ENCODE measurements at regions not wholly inside any gene's neighbourhood (a gene's known extent, or its start where the extent isn't known, plus 50 kb on each side); places are given as distances from the start of the nearest gene placed in this dataset.
"Not testable (repeated sequence)": the region's sequence is repeated elsewhere in the genome, so short reads cannot be mapped to it uniquely, and the experiment has no call there.

DNA sequence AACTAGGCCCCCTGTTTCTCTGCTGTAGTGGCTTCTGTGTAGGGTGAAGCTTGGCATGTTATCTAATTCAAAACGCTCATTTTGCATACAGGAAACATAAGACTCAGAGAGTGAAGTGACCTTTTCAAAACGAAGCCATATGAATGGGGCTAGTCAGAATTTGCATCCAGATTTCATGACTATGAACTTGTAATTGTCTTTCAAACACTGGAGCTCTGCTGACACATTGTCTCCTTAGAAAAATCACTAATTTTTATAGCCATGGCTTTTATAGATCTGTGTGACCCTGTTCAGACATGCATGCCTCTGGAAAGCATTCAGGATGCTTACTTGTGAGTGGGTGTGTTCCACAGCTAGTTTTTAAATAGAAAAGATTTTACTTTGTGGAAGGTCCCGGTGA is 444.3 kb upstream of the GCFC2 start:
- in situ Hi-C loops (cut with HindIII; ENCODE audit: low sequenced_read_pairs) = no loop called here

DNA sequence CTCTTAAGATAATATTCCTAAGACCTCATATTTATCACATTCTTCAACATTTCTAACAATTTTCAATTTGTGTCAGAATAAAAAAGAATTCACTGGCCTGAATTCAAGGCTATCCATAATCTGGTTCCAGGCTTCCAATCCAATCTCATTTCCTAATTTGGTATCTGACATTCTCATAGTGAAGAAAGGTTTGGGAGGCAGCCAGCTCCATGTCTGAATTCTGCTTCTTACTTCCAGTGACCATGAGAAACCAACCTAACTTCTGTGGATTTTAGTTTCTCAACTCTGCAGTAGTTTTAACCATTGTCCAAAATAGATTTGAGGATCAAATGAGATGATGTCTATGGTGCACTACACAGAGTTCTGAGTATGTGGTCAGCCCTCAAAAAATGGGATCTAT is 439.1 kb upstream of the GCFC2 start:
- no peak for DNase-seq (ENCODE audit: low spot score)
- in situ Hi-C loops (cut with HindIII; ENCODE audit: low sequenced_read_pairs) = no loop called here

More for the DNA sequence above, 444.3 kb upstream of the GCFC2 start:
- DNase-seq (ENCODE audit: low spot score) = no peak

DNA sequence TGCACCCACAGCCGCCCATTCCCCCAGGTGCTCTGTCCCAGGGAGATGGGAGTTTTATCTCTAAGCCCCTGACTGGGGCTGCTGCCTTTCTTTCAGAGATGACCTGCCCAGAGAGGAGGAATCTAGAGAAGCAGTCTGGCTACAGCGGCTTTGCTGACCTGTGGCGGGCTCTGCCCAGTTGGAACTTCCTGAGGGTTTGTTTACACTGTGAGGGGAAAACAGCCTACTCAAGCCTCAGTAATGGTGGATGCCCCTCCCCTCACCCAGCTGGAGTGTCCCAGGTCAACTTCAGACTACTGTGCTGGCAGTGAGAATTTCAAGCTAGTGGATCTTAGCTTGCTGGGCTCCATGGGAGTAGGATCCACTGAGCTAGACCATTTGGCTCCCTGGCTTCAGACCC is 428.6 kb upstream of the GCFC2 start:
- DNase-seq (ENCODE audit: low spot score); in situ Hi-C loops (cut with HindIII; ENCODE audit: low sequenced_read_pairs): not testable (repeated sequence)

DNA sequence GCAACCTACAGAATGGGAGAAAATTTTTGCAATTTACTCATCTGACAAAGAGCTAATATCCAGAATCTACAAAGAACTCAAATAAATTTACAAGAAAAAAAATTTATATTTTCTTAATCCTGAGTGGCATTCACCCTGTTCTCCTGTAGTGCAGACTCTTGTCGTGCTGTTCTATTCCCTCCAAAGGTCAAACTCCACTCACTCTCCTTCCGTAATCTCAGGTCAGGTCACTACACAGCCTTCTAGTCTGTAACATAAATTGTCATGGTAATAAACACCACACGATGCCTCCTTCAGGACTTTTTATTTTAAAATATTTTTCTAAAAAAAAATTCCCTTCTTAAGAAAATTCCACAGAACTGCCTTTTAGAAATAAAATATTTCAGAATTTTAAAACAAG is 417.9 kb upstream of the GCFC2 start:
- in situ Hi-C loops (cut with HindIII; ENCODE audit: low sequenced_read_pairs) = no loop called here
- DNase-seq (ENCODE audit: low spot score) = no peak

DNA sequence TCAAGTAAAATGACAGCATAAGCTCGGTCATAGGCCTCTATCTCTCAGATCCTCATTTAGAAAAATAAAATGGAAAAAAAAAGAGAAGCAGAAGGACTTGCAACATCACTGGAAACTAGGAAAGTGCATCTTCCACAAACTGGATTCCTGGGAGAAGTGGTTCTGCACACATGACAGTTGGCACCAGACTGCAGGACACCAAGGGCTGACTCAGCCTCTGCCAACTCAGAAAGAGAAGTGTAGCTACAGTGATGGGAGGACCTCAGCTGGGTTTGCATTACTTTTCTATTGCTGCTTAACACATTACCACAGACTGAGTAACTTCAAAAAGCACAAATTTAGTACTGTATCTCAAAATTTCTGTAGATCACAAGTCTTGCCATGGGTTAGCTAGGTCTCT is 409.5 kb upstream of the GCFC2 start:
- in situ Hi-C loops (cut with HindIII; ENCODE audit: low sequenced_read_pairs) = no loop called here
- no peak for DNase-seq (ENCODE audit: low spot score)

DNA sequence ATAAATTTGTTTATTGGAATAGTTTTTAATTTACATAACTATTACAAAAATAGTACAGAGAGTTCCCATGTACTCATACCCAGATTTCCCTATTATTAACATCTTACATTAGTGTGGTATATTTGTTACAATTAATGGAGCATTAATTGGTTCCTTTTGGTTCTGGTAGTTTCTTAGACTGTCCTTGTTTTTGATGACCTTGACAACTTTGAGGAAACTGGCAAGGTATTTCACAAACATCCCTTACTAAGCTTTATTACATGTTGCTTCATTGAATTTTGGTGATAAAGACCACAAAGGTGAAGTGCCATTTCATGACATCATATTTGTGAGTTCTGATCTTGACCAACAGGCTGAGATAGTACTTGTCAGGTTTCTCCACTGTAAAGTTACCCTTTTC is 379.0 kb upstream of the GCFC2 start:
- in situ Hi-C loops (cut with HindIII; ENCODE audit: low sequenced_read_pairs) = no loop called here
- no peak for DNase-seq (ENCODE audit: low spot score)

DNA sequence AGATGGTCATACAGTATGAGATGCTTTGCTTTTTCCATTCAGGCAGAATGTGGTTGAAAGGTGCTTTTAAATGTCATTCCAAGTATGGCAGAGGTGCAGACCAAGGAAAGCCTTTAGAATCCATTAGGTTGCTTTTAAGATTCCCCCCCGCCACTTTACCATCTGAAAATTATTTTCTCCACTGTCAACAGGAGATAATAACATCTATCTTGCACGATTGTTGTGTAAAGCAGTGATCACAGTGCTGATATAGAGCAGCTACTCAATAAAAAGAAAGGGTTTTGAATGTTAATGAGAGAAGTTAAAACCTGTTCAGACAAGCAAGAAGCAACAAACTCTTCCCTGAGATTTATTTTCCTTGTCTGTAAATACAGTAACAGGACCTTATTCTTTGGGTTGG is 372.5 kb upstream of the GCFC2 start:
- in situ Hi-C loops (cut with HindIII; ENCODE audit: low sequenced_read_pairs) = no loop called here
- no peak for DNase-seq (ENCODE audit: low spot score)

DNA sequence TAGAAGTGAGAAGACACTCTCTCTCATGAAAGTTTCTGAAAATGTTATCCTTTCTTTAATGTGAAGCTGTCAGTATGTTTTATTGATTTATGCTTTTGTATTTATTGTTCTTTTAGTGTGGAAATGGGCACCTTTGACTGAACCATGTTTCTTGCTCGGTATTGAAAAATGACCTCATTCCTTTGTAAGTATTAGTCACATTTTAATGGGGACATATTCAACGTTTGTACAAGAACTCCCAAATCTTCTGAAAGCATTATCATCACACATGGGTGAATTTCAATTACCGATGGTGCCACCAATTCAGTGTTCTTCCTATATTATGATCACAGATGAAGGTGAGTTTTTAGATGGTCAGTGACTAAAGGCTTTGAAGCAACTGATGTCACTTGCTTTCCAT is 371.8 kb upstream of the GCFC2 start:
- no peak for DNase-seq (ENCODE audit: low spot score)
- in situ Hi-C loops (cut with HindIII; ENCODE audit: low sequenced_read_pairs) = no loop called here

DNA sequence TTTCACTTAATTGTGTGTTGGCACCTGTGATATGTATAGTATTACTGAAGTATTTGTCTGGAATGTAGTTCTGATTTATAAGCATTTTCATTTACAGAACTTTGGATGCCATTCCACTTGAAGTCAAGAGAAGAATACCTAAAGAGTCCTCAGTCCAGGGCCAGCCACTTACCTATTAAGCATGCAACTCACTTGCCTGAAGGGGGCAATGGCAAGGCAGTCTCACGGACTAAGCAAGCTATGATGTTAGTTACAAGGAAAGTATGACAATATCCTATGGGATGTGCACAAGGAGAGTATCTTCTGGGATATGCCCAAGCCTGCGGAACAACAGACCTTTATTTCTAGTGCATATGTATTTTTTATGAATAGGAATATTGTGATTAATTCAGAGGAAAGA is 369.4 kb upstream of the GCFC2 start:
- in situ Hi-C loops (cut with HindIII; ENCODE audit: low sequenced_read_pairs) = no loop called here
- no peak for DNase-seq (ENCODE audit: low spot score)

DNA sequence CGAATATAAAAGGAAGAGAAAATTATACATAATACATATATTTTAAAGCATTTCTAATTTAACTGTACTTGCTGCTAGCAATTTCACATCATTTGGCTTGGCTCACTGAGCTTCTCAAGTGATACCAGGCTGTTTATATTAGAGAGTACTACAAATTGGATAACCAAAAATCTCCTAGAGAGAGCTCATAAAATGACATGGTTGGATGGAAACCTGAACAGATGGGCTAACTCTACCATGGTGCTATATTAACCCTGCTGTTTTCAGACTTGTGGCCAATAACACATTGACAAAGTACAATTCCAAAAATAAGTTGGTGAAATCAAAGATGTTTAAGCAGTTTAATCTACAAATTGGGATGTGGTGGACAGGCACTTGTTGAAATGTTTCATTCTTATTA is 364.4 kb upstream of the GCFC2 start:
- in situ Hi-C loops (cut with HindIII; ENCODE audit: low sequenced_read_pairs) = no loop called here
- DNase-seq (ENCODE audit: low spot score) = peak; percentile 2

DNA sequence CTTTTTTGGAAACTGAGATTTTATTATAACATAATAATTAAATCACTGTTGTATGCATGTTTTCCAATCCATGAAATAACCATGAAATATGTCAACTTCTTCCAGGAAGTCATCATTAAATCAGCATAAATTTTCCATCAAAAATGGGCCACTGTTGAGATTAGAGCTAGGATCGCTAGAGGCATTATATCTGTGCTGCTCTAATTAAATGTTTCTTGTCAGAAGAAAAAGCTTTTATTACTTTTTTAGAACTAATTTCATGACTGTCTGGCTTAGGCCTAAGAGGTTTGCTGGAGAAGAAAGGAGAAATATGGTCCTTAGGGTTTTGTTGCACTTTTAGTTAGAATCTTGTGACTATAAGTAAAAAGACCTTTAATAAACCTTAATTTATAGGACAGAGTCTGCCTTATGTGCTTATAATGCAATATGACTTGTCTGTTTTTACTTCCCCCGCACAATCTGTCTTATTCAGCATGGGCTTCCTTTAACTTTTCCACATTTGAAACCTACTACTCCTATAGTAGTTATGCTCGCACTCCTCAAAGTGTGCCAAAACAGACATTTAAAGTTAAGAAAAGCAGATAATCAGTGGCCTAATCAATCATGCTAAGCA is 363.4 kb upstream of the GCFC2 start:
- in situ Hi-C loops (cut with HindIII; ENCODE audit: low sequenced_read_pairs) = no loop called here
- DNase-seq (ENCODE audit: low spot score) = no peak

DNA sequence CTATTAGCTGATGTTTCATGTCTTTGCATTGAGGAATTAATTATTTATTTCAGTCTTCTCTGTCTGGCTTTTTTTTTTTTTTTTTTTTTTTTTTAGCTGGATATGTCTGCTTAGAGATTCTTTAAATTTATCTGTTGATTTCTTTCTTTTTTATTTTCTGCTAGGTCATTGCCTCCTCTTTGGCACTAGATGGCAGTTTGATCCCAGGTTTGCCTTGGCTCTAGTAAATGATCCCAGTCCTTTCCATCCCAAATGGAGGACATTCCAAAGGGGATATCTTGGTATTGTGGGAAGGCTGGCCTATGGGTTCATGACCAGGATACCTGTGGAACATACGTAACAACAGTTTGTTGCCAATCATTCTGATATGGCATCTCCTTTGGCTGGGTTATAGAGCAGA is 339.5 kb upstream of the GCFC2 start:
- no peak for DNase-seq (ENCODE audit: low spot score)

DNA sequence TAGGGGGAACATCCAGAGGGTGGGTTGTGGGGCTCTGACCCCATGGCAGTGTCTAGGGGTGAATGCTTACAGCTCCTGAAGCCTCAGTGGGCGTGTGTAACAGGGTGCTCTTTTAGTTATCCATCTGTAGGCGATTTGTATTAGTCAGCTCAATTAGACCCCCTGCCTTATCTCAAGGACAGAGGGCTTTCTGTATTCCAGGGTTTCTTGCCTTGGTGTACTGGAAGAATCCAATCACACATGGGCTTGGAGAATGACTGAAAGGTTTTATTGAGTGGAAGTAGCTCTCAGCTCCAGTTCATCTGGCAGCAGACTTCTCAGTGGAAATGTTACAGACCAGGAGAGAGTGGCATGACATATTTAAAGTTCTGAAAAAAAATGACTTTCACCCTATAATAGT is 334.0 kb upstream of the GCFC2 start:
- in situ Hi-C loops (cut with HindIII; ENCODE audit: low sequenced_read_pairs) = no loop called here

More for the DNA sequence above, 339.5 kb upstream of the GCFC2 start:
- in situ Hi-C loops (cut with HindIII; ENCODE audit: low sequenced_read_pairs) = no loop called here

DNA sequence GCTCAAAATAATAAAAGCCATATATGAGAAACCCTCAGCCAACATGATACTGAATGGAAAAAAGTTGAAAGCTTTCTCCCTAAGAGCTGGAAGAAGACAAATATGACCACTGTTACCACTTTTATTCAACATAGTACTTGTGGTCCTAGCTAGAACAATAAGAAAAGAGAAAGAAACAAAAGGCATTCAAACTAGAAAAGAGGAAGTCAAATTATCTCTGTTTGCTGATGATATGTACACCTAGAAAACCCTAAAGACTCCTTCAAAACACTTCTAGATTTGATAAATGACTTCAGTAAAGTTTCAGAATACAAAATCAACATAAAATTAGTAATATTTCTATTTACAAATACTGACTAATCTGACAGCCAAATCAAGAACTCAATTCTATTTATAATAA is 328.8 kb upstream of the GCFC2 start:
- DNase-seq (ENCODE audit: low spot score) = no peak
- in situ Hi-C loops (cut with HindIII; ENCODE audit: low sequenced_read_pairs) = no loop called here

More for the DNA sequence above, 334.0 kb upstream of the GCFC2 start:
- no peak for DNase-seq (ENCODE audit: low spot score)

DNA sequence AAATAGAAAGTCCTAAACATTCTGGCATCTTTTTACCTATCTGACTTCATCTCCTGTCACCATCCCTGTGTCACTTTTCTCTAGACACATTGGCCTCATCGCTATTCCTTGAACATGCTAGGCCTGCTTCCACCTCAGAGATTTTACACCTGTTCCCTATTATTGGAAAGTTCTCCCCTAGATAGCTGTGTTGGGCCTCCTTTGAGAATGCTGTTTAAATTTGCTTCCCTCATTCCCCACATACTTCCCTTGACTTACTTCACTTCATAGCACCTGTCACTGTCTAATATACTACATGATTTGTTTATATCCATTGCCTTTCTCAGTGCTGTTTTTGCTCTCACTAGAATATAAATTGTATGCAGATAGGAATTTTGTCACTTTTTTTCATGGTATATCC is 317.0 kb upstream of the GCFC2 start:
- in situ Hi-C loops (cut with HindIII; ENCODE audit: low sequenced_read_pairs) = no loop called here
- no peak for DNase-seq (ENCODE audit: low spot score)

DNA sequence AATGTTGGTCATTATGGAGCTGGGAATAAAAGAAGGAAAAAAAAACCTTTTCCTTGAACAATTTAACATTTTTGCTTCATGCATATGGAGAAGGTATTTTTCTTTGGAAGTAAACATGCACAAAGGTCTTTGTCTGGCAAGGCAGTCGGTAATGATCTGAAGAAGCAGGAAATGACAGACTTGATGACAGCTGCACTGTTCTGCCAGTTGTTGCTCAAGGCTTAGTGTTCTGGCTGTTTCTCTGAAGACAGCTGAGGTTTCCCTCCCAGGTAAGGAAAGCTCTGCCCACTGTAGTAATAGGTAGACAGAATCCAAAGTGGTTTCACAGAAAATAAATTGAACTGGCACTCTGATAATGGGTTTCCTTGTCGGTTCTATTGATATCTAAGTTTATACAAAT is 308.4 kb upstream of the GCFC2 start:
- no peak for DNase-seq (ENCODE audit: low spot score)
- in situ Hi-C loops (cut with HindIII; ENCODE audit: low sequenced_read_pairs) = no loop called here

DNA sequence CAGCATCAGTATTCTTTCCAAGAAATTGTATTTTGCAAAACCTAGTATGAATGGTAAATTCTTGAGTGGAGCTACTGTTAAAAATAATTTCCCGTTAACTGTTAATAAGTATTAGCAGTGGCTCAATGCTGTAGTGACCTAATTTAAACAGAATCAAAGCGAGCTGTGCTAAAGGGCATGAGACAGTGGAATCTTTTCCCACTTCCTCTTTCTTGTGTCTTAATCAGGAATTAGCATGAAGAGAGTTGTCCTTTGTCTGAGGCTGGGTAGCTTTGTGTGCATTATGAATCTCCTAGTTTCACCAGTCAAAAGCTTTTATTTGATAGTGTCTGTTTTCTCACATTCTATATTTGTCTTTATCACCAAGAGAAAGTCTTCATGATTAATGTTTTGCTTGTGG is 298.8 kb upstream of the GCFC2 start:
- in situ Hi-C loops (cut with HindIII; ENCODE audit: low sequenced_read_pairs) = no loop called here
- DNase-seq (ENCODE audit: low spot score) = no peak

DNA sequence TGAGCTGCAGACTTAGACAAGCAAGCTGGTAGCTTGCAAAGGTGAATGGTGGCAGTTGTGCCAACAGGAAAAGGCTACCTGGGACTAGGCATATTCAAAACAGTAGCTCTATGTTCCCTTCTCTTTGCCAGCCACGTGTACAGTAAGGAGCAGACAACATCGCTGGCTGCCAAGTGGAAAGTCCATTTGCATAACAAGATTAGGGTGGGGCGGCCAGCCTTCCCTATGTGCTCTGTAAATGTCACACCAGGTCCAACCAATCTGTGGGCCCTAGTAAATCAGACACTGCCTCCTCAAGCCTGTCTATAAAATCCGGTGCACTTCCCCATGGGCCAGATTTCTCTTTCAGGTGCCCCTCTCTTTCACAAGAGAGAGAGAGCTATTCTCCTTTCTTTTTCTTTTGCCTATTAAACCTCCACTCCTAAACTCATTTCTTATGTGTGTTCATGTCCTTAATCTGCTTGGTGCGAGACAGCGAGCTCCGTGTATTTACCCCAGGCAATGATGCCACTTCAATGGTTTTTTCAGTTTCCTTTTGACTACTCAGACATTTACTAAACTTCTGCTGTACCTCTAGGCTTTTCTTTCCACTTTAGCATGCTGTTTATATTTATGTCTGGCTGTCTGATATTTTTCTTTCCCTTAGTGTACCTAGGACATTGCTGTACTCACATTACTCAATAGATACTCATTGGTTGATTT is 297.4 kb upstream of the GCFC2 start:
- DNase-seq (ENCODE audit: low spot score) = no peak
- in situ Hi-C loops (cut with HindIII; ENCODE audit: low sequenced_read_pairs) = no loop called here

DNA sequence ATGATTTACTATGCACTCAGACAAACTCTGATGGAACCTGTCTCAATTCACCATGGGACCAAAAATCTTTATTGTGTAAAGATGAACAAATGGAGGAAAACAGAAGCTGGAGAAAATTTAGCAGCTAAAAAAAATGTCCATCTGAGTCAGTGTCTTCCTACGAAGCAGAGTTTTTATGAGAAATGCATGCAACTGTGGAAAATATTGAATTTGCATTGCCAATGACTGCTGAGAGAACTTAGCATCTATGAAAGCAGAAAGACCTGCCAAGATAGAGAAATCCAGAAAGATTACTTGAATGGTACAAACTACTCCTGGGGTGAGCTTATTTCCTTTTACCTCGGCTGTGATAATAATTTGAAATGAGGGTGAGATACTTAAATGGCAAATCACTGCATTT is 289.7 kb upstream of the GCFC2 start:
- no peak for DNase-seq (ENCODE audit: low spot score)
- in situ Hi-C loops (cut with HindIII; ENCODE audit: low sequenced_read_pairs) = no loop called here

DNA sequence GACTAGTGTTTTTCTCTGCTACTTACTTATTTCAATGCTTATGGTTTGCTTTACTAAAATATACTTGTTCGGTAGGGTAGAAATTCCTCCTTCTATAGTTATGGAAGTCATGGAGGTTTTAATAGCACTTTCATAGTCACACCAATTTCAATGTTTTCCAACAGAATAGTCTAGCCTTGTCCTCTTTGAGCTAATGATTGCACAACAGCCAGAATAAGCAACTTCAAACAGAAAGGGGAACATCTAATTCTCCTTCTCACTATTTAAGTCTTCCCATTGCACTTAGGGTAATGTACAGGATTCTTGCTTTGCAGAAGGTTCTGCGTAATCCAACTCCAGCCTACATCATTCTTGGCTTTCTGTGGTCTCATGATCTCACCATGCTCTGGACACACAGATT is 287.7 kb upstream of the GCFC2 start:
- no peak for DNase-seq (ENCODE audit: low spot score)
- in situ Hi-C loops (cut with HindIII; ENCODE audit: low sequenced_read_pairs) = no loop called here

DNA sequence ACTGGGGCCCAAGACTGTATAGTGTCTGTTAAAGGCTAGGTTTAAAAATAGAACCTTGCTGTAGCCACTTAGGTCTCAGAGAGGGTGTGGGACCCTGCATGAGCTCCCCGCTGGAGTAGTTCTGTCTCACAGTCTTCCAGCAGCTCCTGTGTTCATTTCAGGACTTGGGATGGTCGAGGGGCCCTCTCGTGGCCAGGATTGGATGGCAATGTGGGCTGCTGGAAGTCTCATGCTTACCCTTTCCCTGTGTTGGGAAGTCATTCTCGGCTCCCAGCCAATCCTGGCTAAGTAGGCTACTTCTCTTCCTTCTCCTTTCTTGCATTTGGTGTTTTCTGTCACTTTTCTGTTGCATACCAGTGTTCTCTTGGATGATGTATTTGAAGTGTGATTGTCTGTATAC is 284.0 kb upstream of the GCFC2 start:
- in situ Hi-C loops (cut with HindIII; ENCODE audit: low sequenced_read_pairs) = no loop called here
- DNase-seq (ENCODE audit: low spot score) = no peak

All from G401 (cell line).